ENCODE measurements at regions not wholly inside any gene's neighbourhood (a gene's known extent, or its start where the extent isn't known, plus 50 kb on each side); places are given as distances from the start of the nearest gene placed in this dataset.

GRCh38 chr1:209409780-209410179 lies 173.7 kb upstream of the CAMK1G start:
- Histone ChIP-seq H3K27ac (ENCODE audit: low read length) (no peak overlapping the region), H3K4me2 (ENCODE audit: low read length) (no peak overlapping the region), H3K36me3 (ENCODE audit: insufficient read depth, low read length) (no peaks in the 10 kb centered on the region), H3K9ac (ENCODE audit: low read length) (no peak overlapping the region), H3K9me2 (ENCODE audit: insufficient read depth, low read length) (no peaks in the 10 kb centered on the region), H3K27me3 (ENCODE audit: insufficient read depth, low read depth, low read length) (no peaks in the 10 kb centered on the region), H4K20me1 (ENCODE audit: insufficient read depth) (no peaks in the 10 kb centered on the region), H3K9me3 (ENCODE audit: low read length) (no peaks in the 10 kb centered on the region), H3K79me2 (replicated peaks; ENCODE audit: insufficient read depth, low read length) (no peaks in the 10 kb centered on the region), H2AFZ (ENCODE audit: low read depth, low read length) (no peak overlapping the region), H3F3A (ENCODE audit: insufficient read depth, low read length, poor library complexity, severe bottlenecking) (no peaks in the 10 kb centered on the region), H3K4me3 (ENCODE audit: low read length) (no peak overlapping the region)
- no peak for TF ChIP-seq RAD21 (conservative IDR thresholded peaks at IDR 0.05)
- no peak for TF ChIP-seq EZH2 (IDR thresholded peaks at IDR 0.05; ENCODE audit: borderline replicate concordance, insufficient read depth, low read length, poor library complexity, severe bottlenecking)
- no peak for TF ChIP-seq TAF1 (IDR thresholded peaks at IDR 0.05; ENCODE audit: low read depth)
- no peak for TF ChIP-seq MXI1 (conservative IDR thresholded peaks at IDR 0.05; ENCODE audit: poor library complexity, severe bottlenecking)
- TF ChIP-seq, protein P1, sequence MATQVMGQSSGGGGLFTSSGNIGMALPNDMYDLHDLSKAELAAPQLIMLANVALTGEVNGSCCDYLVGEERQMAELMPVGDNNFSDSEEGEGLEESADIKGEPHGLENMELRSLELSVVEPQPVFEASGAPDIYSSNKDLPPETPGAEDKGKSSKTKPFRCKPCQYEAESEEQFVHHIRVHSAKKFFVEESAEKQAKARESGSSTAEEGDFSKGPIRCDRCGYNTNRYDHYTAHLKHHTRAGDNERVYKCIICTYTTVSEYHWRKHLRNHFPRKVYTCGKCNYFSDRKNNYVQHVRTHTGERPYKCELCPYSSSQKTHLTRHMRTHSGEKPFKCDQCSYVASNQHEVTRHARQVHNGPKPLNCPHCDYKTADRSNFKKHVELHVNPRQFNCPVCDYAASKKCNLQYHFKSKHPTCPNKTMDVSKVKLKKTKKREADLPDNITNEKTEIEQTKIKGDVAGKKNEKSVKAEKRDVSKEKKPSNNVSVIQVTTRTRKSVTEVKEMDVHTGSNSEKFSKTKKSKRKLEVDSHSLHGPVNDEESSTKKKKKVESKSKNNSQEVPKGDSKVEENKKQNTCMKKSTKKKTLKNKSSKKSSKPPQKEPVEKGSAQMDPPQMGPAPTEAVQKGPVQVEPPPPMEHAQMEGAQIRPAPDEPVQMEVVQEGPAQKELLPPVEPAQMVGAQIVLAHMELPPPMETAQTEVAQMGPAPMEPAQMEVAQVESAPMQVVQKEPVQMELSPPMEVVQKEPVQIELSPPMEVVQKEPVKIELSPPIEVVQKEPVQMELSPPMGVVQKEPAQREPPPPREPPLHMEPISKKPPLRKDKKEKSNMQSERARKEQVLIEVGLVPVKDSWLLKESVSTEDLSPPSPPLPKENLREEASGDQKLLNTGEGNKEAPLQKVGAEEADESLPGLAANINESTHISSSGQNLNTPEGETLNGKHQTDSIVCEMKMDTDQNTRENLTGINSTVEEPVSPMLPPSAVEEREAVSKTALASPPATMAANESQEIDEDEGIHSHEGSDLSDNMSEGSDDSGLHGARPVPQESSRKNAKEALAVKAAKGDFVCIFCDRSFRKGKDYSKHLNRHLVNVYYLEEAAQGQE (IDR thresholded peaks at IDR 0.05; ENCODE audit: borderline replicate concordance), result no peak
- TF ChIP-seq SMC3 (conservative IDR thresholded peaks at IDR 0.05; ENCODE audit: poor library complexity), result no peak
- no peak for TF ChIP-seq POLR2AphosphoS5 (IDR thresholded peaks at IDR 0.05)
- TF ChIP-seq, protein P2, sequence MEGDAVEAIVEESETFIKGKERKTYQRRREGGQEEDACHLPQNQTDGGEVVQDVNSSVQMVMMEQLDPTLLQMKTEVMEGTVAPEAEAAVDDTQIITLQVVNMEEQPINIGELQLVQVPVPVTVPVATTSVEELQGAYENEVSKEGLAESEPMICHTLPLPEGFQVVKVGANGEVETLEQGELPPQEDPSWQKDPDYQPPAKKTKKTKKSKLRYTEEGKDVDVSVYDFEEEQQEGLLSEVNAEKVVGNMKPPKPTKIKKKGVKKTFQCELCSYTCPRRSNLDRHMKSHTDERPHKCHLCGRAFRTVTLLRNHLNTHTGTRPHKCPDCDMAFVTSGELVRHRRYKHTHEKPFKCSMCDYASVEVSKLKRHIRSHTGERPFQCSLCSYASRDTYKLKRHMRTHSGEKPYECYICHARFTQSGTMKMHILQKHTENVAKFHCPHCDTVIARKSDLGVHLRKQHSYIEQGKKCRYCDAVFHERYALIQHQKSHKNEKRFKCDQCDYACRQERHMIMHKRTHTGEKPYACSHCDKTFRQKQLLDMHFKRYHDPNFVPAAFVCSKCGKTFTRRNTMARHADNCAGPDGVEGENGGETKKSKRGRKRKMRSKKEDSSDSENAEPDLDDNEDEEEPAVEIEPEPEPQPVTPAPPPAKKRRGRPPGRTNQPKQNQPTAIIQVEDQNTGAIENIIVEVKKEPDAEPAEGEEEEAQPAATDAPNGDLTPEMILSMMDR (IDR thresholded peaks at IDR 0.05; ENCODE audit: poor library complexity, severe bottlenecking), result no peak
- no peak for TF ChIP-seq EP300 (conservative IDR thresholded peaks at IDR 0.05; ENCODE audit: poor library complexity, severe bottlenecking)

- H4K20me1 ChIP-seq (ENCODE audit: insufficient read depth), result no peaks in the 10 kb centered on the region
- TF ChIP-seq EZH2 (IDR thresholded peaks at IDR 0.05; ENCODE audit: borderline replicate concordance, insufficient read depth, low read length, poor library complexity, severe bottlenecking) (no peak), TAF1 (IDR thresholded peaks at IDR 0.05; ENCODE audit: low read depth) (no peak), POLR2AphosphoS5 (IDR thresholded peaks at IDR 0.05) (no peak), SMC3 (conservative IDR thresholded peaks at IDR 0.05; ENCODE audit: poor library complexity) (no peak), EP300 (conservative IDR thresholded peaks at IDR 0.05; ENCODE audit: poor library complexity, severe bottlenecking) (no peak), MXI1 (conservative IDR thresholded peaks at IDR 0.05; ENCODE audit: poor library complexity, severe bottlenecking) (no peak)
- TF ChIP-seq, protein P2 (IDR thresholded peaks at IDR 0.05; ENCODE audit: poor library complexity, severe bottlenecking), result no peak
- TF ChIP-seq, protein P1 (IDR thresholded peaks at IDR 0.05; ENCODE audit: borderline replicate concordance), result no peak
- no peaks in the 10 kb centered on the region for H3K36me3 ChIP-seq (ENCODE audit: insufficient read depth, low read length)
- no peak overlapping the region for H3K9ac ChIP-seq (ENCODE audit: low read length)
- no peak overlapping the region for H3K4me2 ChIP-seq (ENCODE audit: low read length)
- no peaks in the 10 kb centered on the region for H3K27me3 ChIP-seq (ENCODE audit: insufficient read depth, low read depth, low read length)
- no peak overlapping the region for H2AFZ ChIP-seq (ENCODE audit: low read depth, low read length)
- H3F3A ChIP-seq (ENCODE audit: insufficient read depth, low read length, poor library complexity, severe bottlenecking), result no peaks in the 10 kb centered on the region
- no peak overlapping the region for H3K27ac ChIP-seq (ENCODE audit: low read length)
- no peaks in the 10 kb centered on the region for H3K9me2 ChIP-seq (ENCODE audit: insufficient read depth, low read length)
- no peaks in the 10 kb centered on the region for H3K9me3 ChIP-seq (ENCODE audit: low read length)
- H3K4me3 ChIP-seq (ENCODE audit: low read length), result no peak overlapping the region
- H3K79me2 ChIP-seq (replicated peaks; ENCODE audit: insufficient read depth, low read length), result no peaks in the 10 kb centered on the region
Observed at GRCh38 chr1:209411491-209411929, 172.0 kb upstream of the CAMK1G start.
